ENCODE measurements at regions not wholly inside any gene's neighbourhood (a gene's known extent, or its start where the extent isn't known, plus 50 kb on each side); places are given as distances from the start of the nearest gene placed in this dataset.

GRCh38 chr5:101160002-101160401 is 256.9 kb upstream of the ST8SIA4 start (continued):
- TF ChIP-seq CHD7 (IDR thresholded peaks at IDR 0.05; ENCODE audit: insufficient replicate concordance, low read length): no peak
- no peak for TF ChIP-seq RNF2 (IDR thresholded peaks at IDR 0.05; ENCODE audit: borderline replicate concordance, low read depth, low read length, missing control alignments, poor library complexity, severe bottlenecking)
- no peak for TF ChIP-seq MAFK (IDR thresholded peaks at IDR 0.05; ENCODE audit: low read depth, low read length)
- TF ChIP-seq ZNF274 (IDR thresholded peaks at IDR 0.05; ENCODE audit: borderline replicate concordance, extremely low read depth, low read length): no peak
- no peak for TF ChIP-seq KDM1A (IDR thresholded peaks at IDR 0.05; ENCODE audit: borderline replicate concordance, low read length)
- TF ChIP-seq CBX5 (IDR thresholded peaks at IDR 0.05; ENCODE audit: low read depth, low read length): no peak
- TF ChIP-seq RBBP5 (IDR thresholded peaks at IDR 0.05; ENCODE audit: borderline replicate concordance, low read depth, low read length): no peak
- TF ChIP-seq SP2 (IDR thresholded peaks at IDR 0.05; ENCODE audit: low read length): no peak
- TF ChIP-seq FOSL1 (IDR thresholded peaks at IDR 0.05; ENCODE audit: insufficient read depth, low read depth, low read length): no peak
- TF ChIP-seq CHD1 (IDR thresholded peaks at IDR 0.05; ENCODE audit: low read depth, low read length): no peak
- TF ChIP-seq TBP (IDR thresholded peaks at IDR 0.05; ENCODE audit: low read depth, low read length): no peak
- TF ChIP-seq YY1 (IDR thresholded peaks at IDR 0.05; ENCODE audit: low read depth, low read length): no peak

All from H1 (cell line).